Common myeloid progenitor, CD34-positive (primary cell): ENCODE measurements at regions not wholly inside any gene's neighbourhood (a gene's known extent, or its start where the extent isn't known, plus 50 kb on each side); places are given as distances from the start of the nearest gene placed in this dataset.
"Not testable (repeated sequence)": the region's sequence is repeated elsewhere in the genome, so short reads cannot be mapped to it uniquely, and the experiment has no call there.

Source experiments
- CTCF ChIA-PET: fragments of 350-600 bp; sonication (Branson Sonifier 250); formaldehyde crosslinking; loops from one replicate; lab custom pipeline; 2021; ENCODE audit warnings: antibody characterized with exemption; lab: Charles Lee
- POLR2A ChIA-PET: fragments of 350-600 bp; sonication (Branson Sonifier 250); formaldehyde crosslinking; loops from one replicate; lab custom pipeline; 2021; ENCODE audit warnings: antibody characterized with exemption; lab: Charles Lee
- DNase-seq, 3 donors: peaks; one replicate each; pipeline versions ENCODE4 v3.0.0 to v3.0.0-alpha.2; 2013
- H3K27ac ChIP-seq, 2 experiments: 1 replicate in 1 of 2; 2 replicates in 1 of 2; pipeline ENCODE4 v1.7.0; 2013; ENCODE audit warnings: inconsistent platforms in 2 of 2, low read length in 2 of 2, mild to moderate bottlenecking in 2 of 2, low read depth in 1 of 2, moderate library complexity in 1 of 2; ENCODE audit not compliant: severe bottlenecking in 2 of 2, insufficient read depth in 1 of 2, poor library complexity in 1 of 2
- H3K27me3 ChIP-seq, 5 experiments: replicated peaks in 2 of 5; 1 replicate in 3 of 5; 2 replicates in 2 of 5; pipeline versions ENCODE4 v1.6.1 to v1.7.0; 2013; ENCODE audit warnings: low read length in 4 of 5, mild to moderate bottlenecking in 2 of 5, moderate library complexity in 2 of 5, inconsistent platforms in 1 of 5; ENCODE audit not compliant: insufficient read depth in 5 of 5, control insufficient read depth in 4 of 5
- H3K36me3 ChIP-seq, 4 experiments: 1 replicate in 2 of 4; 2 replicates in 2 of 4; pipeline versions ENCODE4 v1.6.1 to v1.7.0; 2013; ENCODE audit warnings: low read length in 3 of 4, control low read depth in 1 of 4, mild to moderate bottlenecking in 1 of 4; ENCODE audit not compliant: control insufficient read depth in 4 of 4, insufficient read depth in 4 of 4
- H3K4me1 ChIP-seq, 4 experiments: 1 replicate in 3 of 4; 2 replicates in 1 of 4; pipeline versions ENCODE4 v1.6.1 to v1.7.1; 2013; ENCODE audit warnings: low read length in 3 of 4, mild to moderate bottlenecking in 3 of 4, control low read depth in 1 of 4, inconsistent platforms in 1 of 4, moderate library complexity in 1 of 4; ENCODE audit not compliant: control insufficient read depth in 4 of 4, insufficient read depth in 4 of 4; ENCODE audit errors: control extremely low read depth in 1 of 4
- H3K4me3 ChIP-seq, 7 experiments: 1 replicate in 4 of 7; 2 replicates in 3 of 7; pipeline versions ENCODE4 v1.5.1 to v1.7.0; 2013; ENCODE audit warnings: mild to moderate bottlenecking in 7 of 7, low read length in 6 of 7, moderate library complexity in 6 of 7, inconsistent platforms in 2 of 7, low read depth in 2 of 7, control low read depth in 1 of 7; ENCODE audit not compliant: insufficient read depth in 4 of 7, control insufficient read depth in 1 of 7; ENCODE audit errors: extremely low read depth in 1 of 7
- H3K9me3 ChIP-seq, 5 experiments: 1 replicate in 4 of 5; 2 replicates in 1 of 5; pipeline versions ENCODE4 v1.6.1 to v1.7.1; 2013; ENCODE audit warnings: low read length in 4 of 5, mild to moderate bottlenecking in 2 of 5, inconsistent platforms in 1 of 5, low read depth in 1 of 5, moderate library complexity in 1 of 5; ENCODE audit not compliant: control insufficient read depth in 4 of 5, insufficient read depth in 2 of 5; ENCODE audit errors: control extremely low read depth in 1 of 5
- WGBS: methylation state at CpG from one replicate; pipeline ENCODE4 v1.1.5; 2013; ENCODE audit not compliant: insufficient coverage; 5-methylcytosine and 5-hydroxymethylcytosine counted together

DNA sequence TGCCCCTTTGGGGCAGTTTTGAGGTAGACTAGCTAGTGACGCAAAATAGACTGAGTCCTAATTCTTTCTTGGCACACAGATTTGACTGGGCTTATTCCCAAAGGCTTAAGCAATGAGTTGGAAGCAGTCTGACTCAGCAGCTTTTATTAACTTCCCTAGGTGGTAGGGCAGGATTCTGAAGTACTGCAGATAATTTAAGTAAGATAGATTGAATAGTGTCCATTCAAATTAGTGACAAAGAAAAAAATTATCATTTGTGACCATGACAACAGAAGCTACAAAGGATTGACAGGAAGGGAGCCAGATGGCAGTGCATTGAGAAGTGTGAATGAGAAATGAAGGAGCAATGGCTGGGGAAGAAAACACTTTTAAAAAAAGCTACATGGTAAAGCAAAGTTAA is 649.4 kb downstream of the CDH9 start:
- Histone ChIP-seq H3K27me3 (no peaks in the 10 kb centered on the region), H3K27ac (no peak overlapping the region), H3K9me3 (no peaks in the 10 kb centered on the region), H3K36me3 (no peaks in the 10 kb centered on the region), H3K4me1 (no peaks in the 10 kb centered on the region), H3K4me3 (no peak overlapping the region)
- POLR2A ChIA-PET = no interaction called here
- 0% methylated on average over 1 of the region's 1 CpG for WGBS
- CTCF ChIA-PET = interaction anchor here (1.0 kb wide), 1 partner anchor 13 kb away, joined by 3 read pairs; no protein-coding TSS in a partner anchor
- DNase-seq = no peak

DNA sequence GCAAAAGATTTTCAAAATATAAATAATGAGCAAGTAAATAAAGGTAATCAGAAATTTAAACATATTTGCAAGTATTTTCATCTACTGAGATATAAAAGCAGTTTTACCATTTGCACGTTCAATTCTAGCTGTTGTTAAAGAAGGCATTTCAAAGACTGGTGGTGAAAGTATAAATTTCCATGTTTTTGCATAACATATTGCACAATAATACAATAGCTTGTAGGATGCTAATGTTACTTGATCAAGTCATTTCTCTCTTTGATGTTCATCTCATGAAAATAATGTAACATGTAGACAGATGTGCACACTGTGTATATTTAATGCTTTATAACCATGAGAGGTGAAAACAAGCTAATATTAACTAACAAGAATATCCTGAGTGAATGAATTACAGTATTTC is 651.9 kb downstream of the CDH9 start:
- ChIA-PET POLR2A (no interaction called here), CTCF (no interaction called here)
- no CpG with 5 or more reads among the region's 1 CpG for WGBS
- Histone ChIP-seq H3K4me1 (no peaks in the 10 kb centered on the region), H3K36me3 (no peaks in the 10 kb centered on the region), H3K9me3 (no peaks in the 10 kb centered on the region), H3K27ac (no peak overlapping the region), H3K27me3 (no peaks in the 10 kb centered on the region), H3K4me3 (no peak overlapping the region)
- DNase-seq = no peak

DNA sequence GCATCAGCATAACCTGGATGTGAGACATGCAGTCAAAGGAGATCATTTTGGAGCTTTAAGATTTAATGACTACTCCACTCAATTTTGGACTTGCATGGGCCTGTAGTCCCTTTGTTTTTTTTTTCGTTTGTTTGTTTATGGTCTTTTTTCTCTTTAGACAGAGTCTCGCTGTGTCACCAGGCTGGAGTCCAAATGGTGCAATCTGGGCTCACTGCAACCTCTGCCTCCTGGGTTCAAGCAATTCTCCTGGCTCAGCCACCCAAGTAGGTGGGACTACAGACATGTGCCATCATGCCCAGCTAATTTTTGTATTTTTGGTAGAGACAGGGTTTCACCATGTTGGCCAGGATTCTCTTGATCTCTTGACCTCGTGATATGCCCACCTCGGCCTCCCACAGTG is 673.8 kb downstream of the CDH9 start:
- H3K27me3 ChIP-seq, H3K9me3 ChIP-seq, H3K4me3 ChIP-seq, H3K4me1 ChIP-seq, DNase-seq, CTCF ChIA-PET, POLR2A ChIA-PET, H3K27ac ChIP-seq, H3K36me3 ChIP-seq: not testable (repeated sequence)
- 94% methylated on average over 3 of the region's 4 CpGs for WGBS

GRCh38 chr5:26343801-26344325 is 694.5 kb downstream of the CDH9 start:
- Histone ChIP-seq H3K9me3 (no peaks in the 10 kb centered on the region), H3K36me3 (no peaks in the 10 kb centered on the region), H3K4me1 (no peaks in the 10 kb centered on the region), H3K27me3 (no peaks in the 10 kb centered on the region), H3K27ac (no peak overlapping the region), H3K4me3 (no peak overlapping the region)
- DNase-seq = no peak
- WGBS = 100% methylated on average over 1 of the region's 3 CpGs
- ChIA-PET POLR2A (no interaction called here), CTCF (no interaction called here)

GRCh38 chr5:26339576-26339975 is 698.8 kb downstream of the CDH9 start:
- CTCF ChIA-PET = no interaction called here
- Histone ChIP-seq H3K9me3 (no peaks in the 10 kb centered on the region), H3K27me3 (no peaks in the 10 kb centered on the region), H3K36me3 (no peaks in the 10 kb centered on the region), H3K27ac (no peak overlapping the region), H3K4me1 (no peaks in the 10 kb centered on the region), H3K4me3 (no peak overlapping the region)
- POLR2A ChIA-PET = no interaction called here
- WGBS = no CpG with 5 or more reads among the region's 1 CpG
- no peak for DNase-seq

DNA sequence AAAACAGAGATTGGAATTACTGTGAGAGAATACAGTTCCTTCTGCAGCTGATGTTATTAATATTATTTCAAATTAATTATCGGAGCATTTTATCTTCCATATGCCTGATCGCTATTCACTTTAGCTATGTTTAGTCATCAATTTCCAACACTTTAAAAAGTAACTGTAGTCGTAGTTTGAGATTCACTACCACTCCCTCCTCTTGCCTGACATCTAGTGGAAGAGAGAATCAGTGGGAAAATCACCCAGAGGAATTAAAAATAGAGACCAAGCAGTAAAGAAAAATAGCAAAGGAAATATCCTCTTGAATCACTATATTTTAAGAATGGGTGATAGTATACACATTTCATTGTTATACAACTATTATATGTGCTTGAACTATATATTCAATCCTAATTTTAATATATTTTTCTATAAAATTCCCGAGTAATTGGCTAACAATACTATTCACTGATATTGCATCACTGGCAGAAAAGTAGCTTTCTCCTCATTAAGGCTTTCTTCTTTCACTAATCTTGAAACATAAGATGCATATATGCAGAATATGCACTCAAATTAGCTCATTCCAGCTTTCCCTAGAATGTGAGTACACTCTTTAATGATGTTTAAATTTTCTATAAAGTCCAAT is 708.7 kb downstream of the CDH9 start:
- Histone ChIP-seq H3K27me3 (no peaks in the 10 kb centered on the region), H3K36me3 (no peaks in the 10 kb centered on the region), H3K27ac (no peak overlapping the region), H3K4me1 (no peaks in the 10 kb centered on the region), H3K4me3 (no peak overlapping the region), H3K9me3 (no peaks in the 10 kb centered on the region)
- DNase-seq = peak in 2 of 3 donors; percentile 0
- WGBS = no CpG with 5 or more reads among the region's 4 CpGs
- ChIA-PET CTCF (no interaction called here), POLR2A (no interaction called here)

GRCh38 chr5:26326153-26326759 is 712.1 kb downstream of the CDH9 start:
- H3K9me3 ChIP-seq = no peaks in the 10 kb centered on the region
- no peak overlapping the region for H3K27ac ChIP-seq
- no peaks in the 10 kb centered on the region for H3K36me3 ChIP-seq
- H3K27me3 ChIP-seq = no peaks in the 10 kb centered on the region
- no peaks in the 10 kb centered on the region for H3K4me1 ChIP-seq
- POLR2A ChIA-PET = no interaction called here
- H3K4me3 ChIP-seq = no peak overlapping the region
- no peak for DNase-seq
- CTCF ChIA-PET = interaction anchor here (0.6 kb wide), 1 partner anchor 22 kb away, joined by 3 read pairs; no protein-coding TSS in a partner anchor
- WGBS = 99% methylated on average over 16 of the region's 17 CpGs
